Ishikawa (cell line): ENCODE measurements at regions not wholly inside any gene's neighbourhood (a gene's known extent, or its start where the extent isn't known, plus 50 kb on each side); places are given as distances from the start of the nearest gene placed in this dataset.

Source experiments
- CEBPB ChIP-seq: IDR thresholded peaks from 2 replicates; pipeline ENCODE4 v1.6.1; 2012
- CREB1 ChIP-seq: IDR thresholded peaks from 2 replicates; pipeline ENCODE4 v1.6.1; 2012; ENCODE audit warnings: low read depth
- EGR1 ChIP-seq: IDR thresholded peaks from 2 replicates; pipeline ENCODE4 v1.6.1; 2012
- EP300 ChIP-seq: IDR thresholded peaks from 2 replicates; pipeline ENCODE4 v1.6.1; 2012; ENCODE audit warnings: borderline replicate concordance
- FOXM1 ChIP-seq: IDR thresholded peaks from 2 replicates; pipeline ENCODE4 v1.6.1; 2012; ENCODE audit warnings: low read depth, borderline replicate concordance
- MAX ChIP-seq: IDR thresholded peaks from 2 replicates; pipeline ENCODE4 v1.6.1; 2012
- NFIC ChIP-seq: IDR thresholded peaks from 2 replicates; pipeline ENCODE4 v1.6.1; 2012
- RAD21 ChIP-seq: IDR thresholded peaks from 2 replicates; pipeline ENCODE4 v1.6.1; 2012; ENCODE audit warnings: low read depth
- REST ChIP-seq: IDR thresholded peaks from 2 replicates; pipeline ENCODE4 v1.6.1; 2012; ENCODE audit warnings: low read depth, mild to moderate bottlenecking
- TAF1 ChIP-seq: IDR thresholded peaks from 2 replicates; pipeline ENCODE4 v1.6.1; 2012; ENCODE audit warnings: low read depth, mild to moderate bottlenecking
- TCF12 ChIP-seq: IDR thresholded peaks from 2 replicates; pipeline ENCODE4 v1.6.1; 2012; ENCODE audit warnings: low read depth
- TEAD4 ChIP-seq: IDR thresholded peaks from 2 replicates; pipeline ENCODE4 v1.6.1; 2012
- USF1 ChIP-seq: IDR thresholded peaks from 2 replicates; pipeline ENCODE4 v1.6.1; 2012
- YY1 ChIP-seq: IDR thresholded peaks from 2 replicates; pipeline ENCODE4 v1.6.1; 2012; ENCODE audit warnings: low read depth
- ZBTB7A ChIP-seq: IDR thresholded peaks from 2 replicates; pipeline ENCODE4 v1.6.1; 2012; ENCODE audit warnings: low read depth

- TF ChIP-seq MAX (peak; percentile 25; the same call in 1 of the 2 replicates), FOXM1 (no peak), TCF12 (peak; percentile 55), RAD21 (no peak), EP300 (peak; percentile 38; the same call in 1 of the 2 replicates), NFIC (peak; percentile 45; the same call in 1 of the 2 replicates), TEAD4 (peak; percentile 72)
These were observed 52.9 kb upstream of the IMP4 start for GRCh38 chr2:130289780-130290179.

GRCh38 chr2:130288467-130289403 lies 54.0 kb upstream of the IMP4 start:
- no peak for TF ChIP-seq EGR1
- TF ChIP-seq NFIC = no peak
- peak; percentile 23; the same call in 1 of the 2 replicates for TF ChIP-seq MAX
- TF ChIP-seq CREB1 = no peak
- TF ChIP-seq ZBTB7A = peak; percentile 59; the same call in 1 of the 2 replicates
- TF ChIP-seq RAD21 = peak; percentile 49; the same call in 1 of the 2 replicates
- no peak for TF ChIP-seq REST

GRCh38 chr2:130287656-130288026 lies 55.1 kb upstream of the IMP4 start:
- TF ChIP-seq EGR1 (no peak), RAD21 (no peak), CEBPB (no peak), NFIC (no peak), USF1 (no peak), MAX (no peak), FOXM1 (no peak), TEAD4 (no peak), TCF12 (no peak), ZBTB7A (no peak), REST (no peak), CREB1 (no peak), TAF1 (no peak), YY1 (no peak), EP300 (no peak)

GRCh38 chr2:130286983-130287655 lies 55.6 kb upstream of the IMP4 start:
- TF ChIP-seq CEBPB (no peak), FOXM1 (no peak), MAX (no peak), YY1 (no peak), EP300 (no peak), TAF1 (no peak), TCF12 (no peak), ZBTB7A (no peak)

- TF ChIP-seq TCF12 (no peak), FOXM1 (no peak), CREB1 (no peak), NFIC (no peak), USF1 (no peak), EP300 (no peak)
These were observed 66.3 kb upstream of the TUBA3E start for GRCh38 chr2:130264501-130264900.
